ENCODE measurements at regions not wholly inside any gene's neighbourhood (a gene's known extent, or its start where the extent isn't known, plus 50 kb on each side); places are given as distances from the start of the nearest gene placed in this dataset.

DNA sequence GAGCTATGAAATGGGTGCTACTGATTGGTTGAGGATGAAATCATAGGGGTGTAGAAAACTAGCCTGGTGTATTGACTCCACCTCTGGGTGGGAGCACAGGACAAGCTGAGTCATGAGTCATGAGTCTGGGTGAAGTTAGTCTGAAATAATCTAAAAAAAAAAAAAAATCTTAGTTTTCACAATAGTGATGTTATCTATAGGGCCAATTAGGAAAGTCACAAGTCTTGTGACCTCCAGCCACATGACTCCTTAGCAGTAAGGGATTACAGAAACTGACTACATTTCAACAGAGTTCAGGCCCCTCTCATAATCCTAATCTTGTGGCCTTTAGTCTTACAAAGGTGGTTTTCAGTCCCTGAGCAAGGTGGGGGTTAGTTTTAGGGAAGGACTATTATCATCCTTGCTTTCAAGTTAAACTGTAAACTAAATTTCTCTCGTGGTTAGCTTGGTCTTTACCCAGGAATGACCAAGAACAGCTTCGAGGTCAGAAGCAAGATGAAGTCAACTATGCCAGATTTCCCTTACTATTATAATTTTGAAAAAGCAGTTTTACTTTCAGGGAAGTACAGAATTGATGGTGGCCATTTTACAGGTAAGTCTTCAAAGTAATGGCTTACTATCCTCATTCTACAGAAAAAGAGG is 338.0 kb upstream of the GYPC start:
- H3K4me1 ChIP-seq (ENCODE audit: insufficient read depth), result no peaks in the 10 kb centered on the region
- no peaks in the 10 kb centered on the region for H3K9me2 ChIP-seq (replicated peaks; ENCODE audit: insufficient read depth)
- no peak overlapping the region for H3K4me2 ChIP-seq
- no peak overlapping the region for H2AFZ ChIP-seq
- H3K27ac ChIP-seq, result no peak overlapping the region
- no peaks in the 10 kb centered on the region for H4K20me1 ChIP-seq (ENCODE audit: insufficient read depth, poor library complexity, severe bottlenecking)
- no peaks in the 10 kb centered on the region for H3K27me3 ChIP-seq
- no peaks in the 10 kb centered on the region for H3K9me3 ChIP-seq (ENCODE audit: low read depth)
- TF ChIP-seq EZH2 (IDR thresholded peaks at IDR 0.05; ENCODE audit: borderline replicate concordance) (no peak), EZH2phosphoT487 (IDR thresholded peaks at IDR 0.05; ENCODE audit: low read depth, severe bottlenecking, unreplicated experiment) (no peak)
- TF ChIP-seq, protein P1, sequence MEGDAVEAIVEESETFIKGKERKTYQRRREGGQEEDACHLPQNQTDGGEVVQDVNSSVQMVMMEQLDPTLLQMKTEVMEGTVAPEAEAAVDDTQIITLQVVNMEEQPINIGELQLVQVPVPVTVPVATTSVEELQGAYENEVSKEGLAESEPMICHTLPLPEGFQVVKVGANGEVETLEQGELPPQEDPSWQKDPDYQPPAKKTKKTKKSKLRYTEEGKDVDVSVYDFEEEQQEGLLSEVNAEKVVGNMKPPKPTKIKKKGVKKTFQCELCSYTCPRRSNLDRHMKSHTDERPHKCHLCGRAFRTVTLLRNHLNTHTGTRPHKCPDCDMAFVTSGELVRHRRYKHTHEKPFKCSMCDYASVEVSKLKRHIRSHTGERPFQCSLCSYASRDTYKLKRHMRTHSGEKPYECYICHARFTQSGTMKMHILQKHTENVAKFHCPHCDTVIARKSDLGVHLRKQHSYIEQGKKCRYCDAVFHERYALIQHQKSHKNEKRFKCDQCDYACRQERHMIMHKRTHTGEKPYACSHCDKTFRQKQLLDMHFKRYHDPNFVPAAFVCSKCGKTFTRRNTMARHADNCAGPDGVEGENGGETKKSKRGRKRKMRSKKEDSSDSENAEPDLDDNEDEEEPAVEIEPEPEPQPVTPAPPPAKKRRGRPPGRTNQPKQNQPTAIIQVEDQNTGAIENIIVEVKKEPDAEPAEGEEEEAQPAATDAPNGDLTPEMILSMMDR (IDR thresholded peaks at IDR 0.05; ENCODE audit: poor library complexity), result no peak
- H3K36me3 ChIP-seq (replicated peaks; ENCODE audit: insufficient read depth, low read depth), result no peaks in the 10 kb centered on the region
- no peak overlapping the region for H3K4me3 ChIP-seq
- no peak for DNase-seq (ENCODE audit: low spot score)
- 77% methylated on average over 2 of the region's 2 CpGs for WGBS (ENCODE audit: low lambda C conversion rate, missing lambda C conversion rate)
- no peaks in the 10 kb centered on the region for H3K79me2 ChIP-seq

DNA sequence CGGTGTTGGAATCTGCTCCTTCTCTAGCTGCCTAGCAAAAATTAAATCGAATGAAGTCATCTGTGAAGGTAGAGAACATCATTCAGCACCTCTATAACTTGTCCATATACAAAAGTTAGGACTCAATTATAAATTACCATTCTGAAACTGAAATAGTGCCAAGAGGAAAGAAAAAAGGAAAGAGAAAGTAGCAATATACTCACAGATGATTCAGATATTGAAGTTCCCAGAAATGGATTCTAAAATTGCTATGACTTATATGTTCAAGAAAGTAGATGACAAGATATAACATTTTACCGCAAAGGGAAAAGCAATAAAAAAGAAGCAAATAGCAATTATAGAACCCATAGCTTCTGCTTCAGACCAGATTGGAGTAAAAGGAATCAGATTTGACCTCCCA is 333.6 kb upstream of the GYPC start:
- H3K79me2 ChIP-seq, result no peaks in the 10 kb centered on the region
- H3K27ac ChIP-seq, result no peak overlapping the region
- TF ChIP-seq, protein P1 (IDR thresholded peaks at IDR 0.05; ENCODE audit: poor library complexity), result no peak
- no peak for TF ChIP-seq EZH2phosphoT487 (IDR thresholded peaks at IDR 0.05; ENCODE audit: low read depth, severe bottlenecking, unreplicated experiment)
- TF ChIP-seq EZH2 (IDR thresholded peaks at IDR 0.05; ENCODE audit: borderline replicate concordance), result no peak
- H3K4me1 ChIP-seq (ENCODE audit: insufficient read depth), result no peaks in the 10 kb centered on the region
- H3K9me2 ChIP-seq (replicated peaks; ENCODE audit: insufficient read depth), result no peaks in the 10 kb centered on the region
- no peaks in the 10 kb centered on the region for H4K20me1 ChIP-seq (ENCODE audit: insufficient read depth, poor library complexity, severe bottlenecking)
- DNase-seq (ENCODE audit: low spot score), result no peak
- no peaks in the 10 kb centered on the region for H3K27me3 ChIP-seq
- H3K36me3 ChIP-seq (replicated peaks; ENCODE audit: insufficient read depth, low read depth), result no peaks in the 10 kb centered on the region
- no peak overlapping the region for H3K4me2 ChIP-seq
- H2AFZ ChIP-seq, result no peak overlapping the region
- no peak overlapping the region for H3K4me3 ChIP-seq
- no peaks in the 10 kb centered on the region for H3K9me3 ChIP-seq (ENCODE audit: low read depth)
- 93% methylated on average over 3 of the region's 3 CpGs for WGBS (ENCODE audit: low lambda C conversion rate, missing lambda C conversion rate)

DNA sequence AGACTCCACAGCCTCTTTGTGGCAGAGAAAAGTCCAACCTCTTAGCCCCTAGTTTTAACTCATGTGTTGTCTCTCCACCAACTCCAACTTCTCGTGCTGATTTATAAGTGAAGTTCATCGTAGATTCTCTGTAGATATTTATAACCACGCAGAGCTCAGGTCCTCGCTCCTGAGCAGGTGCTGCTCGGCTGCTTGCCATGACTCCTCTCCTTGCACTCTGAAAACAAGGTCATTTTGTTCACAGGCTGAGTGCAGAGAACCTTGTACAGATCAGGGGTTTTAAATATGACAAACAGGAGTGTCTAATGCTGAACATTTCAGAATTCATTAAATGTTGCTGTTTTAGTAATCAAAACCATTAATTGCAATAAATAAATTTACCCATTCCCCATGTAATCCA is 330.8 kb upstream of the GYPC start:
- H3K27me3 ChIP-seq, result no peaks in the 10 kb centered on the region
- H3K36me3 ChIP-seq (replicated peaks; ENCODE audit: insufficient read depth, low read depth), result no peaks in the 10 kb centered on the region
- TF ChIP-seq, protein P1 (IDR thresholded peaks at IDR 0.05; ENCODE audit: poor library complexity), result no peak
- no peak for TF ChIP-seq EZH2 (IDR thresholded peaks at IDR 0.05; ENCODE audit: borderline replicate concordance)
- TF ChIP-seq EZH2phosphoT487 (IDR thresholded peaks at IDR 0.05; ENCODE audit: low read depth, severe bottlenecking, unreplicated experiment), result no peak
- no peaks in the 10 kb centered on the region for H3K9me2 ChIP-seq (replicated peaks; ENCODE audit: insufficient read depth)
- no peaks in the 10 kb centered on the region for H4K20me1 ChIP-seq (ENCODE audit: insufficient read depth, poor library complexity, severe bottlenecking)
- H3K4me1 ChIP-seq (ENCODE audit: insufficient read depth), result no peaks in the 10 kb centered on the region
- no peak overlapping the region for H3K27ac ChIP-seq
- H3K79me2 ChIP-seq, result no peaks in the 10 kb centered on the region
- no peak for DNase-seq (ENCODE audit: low spot score)
- no peak overlapping the region for H3K4me3 ChIP-seq
- no peak overlapping the region for H2AFZ ChIP-seq
- H3K9me3 ChIP-seq (ENCODE audit: low read depth), result no peaks in the 10 kb centered on the region
- WGBS (ENCODE audit: low lambda C conversion rate, missing lambda C conversion rate), result 86% methylated on average over 5 of the region's 5 CpGs
- H3K4me2 ChIP-seq, result no peak overlapping the region
